MCF 10A (cell line): ENCODE measurements at regions not wholly inside any gene's neighbourhood (a gene's known extent, or its start where the extent isn't known, plus 50 kb on each side); places are given as distances from the start of the nearest gene placed in this dataset.

Experiments used
- BruUV-seq: library from RNA; stranded (reverse); fragments of 400-500 nt; replicated peaks from 2 replicates; lab custom pipeline; 2021; lab: Mats Ljungman, UMichigan
- CTCF ChIA-PET: fragments of 300-600 bp; sonication (Branson Sonifier 250); formaldehyde crosslinking; extraction: SDS; loops from one replicate; lab custom pipeline; 2021; ENCODE audit warnings: antibody characterized with exemption, inconsistent platforms; lab: Yijun Ruan, JAX
- POLR2A ChIA-PET: fragments of 300-600, 350-650 bp; sonication (Branson Sonifier 250); formaldehyde crosslinking; extraction: SDS; loops from one replicate; lab custom pipeline; 2020; ENCODE audit warnings: antibody characterized with exemption, inconsistent platforms; lab: Yijun Ruan, JAX
- DNase-seq: peaks from one replicate; pipeline ENCODE4 v3.0.0-alpha.2; 2018; ENCODE audit not compliant: unreplicated experiment
- H3K27ac Mint-ChIP-seq: one replicate; pipeline ENCODE4 v1.8.0; 2022; ENCODE audit warnings: mild to moderate bottlenecking, low read depth, mixed read lengths; ENCODE audit not compliant: unreplicated experiment
- H3K27me3 Mint-ChIP-seq: one replicate; pipeline ENCODE4 v1.8.0; 2022; ENCODE audit warnings: mixed read lengths; ENCODE audit not compliant: insufficient read depth, unreplicated experiment
- H3K36me3 Mint-ChIP-seq: one replicate; pipeline ENCODE4 v1.8.0; 2022; ENCODE audit warnings: mild to moderate bottlenecking, moderate library complexity, mixed read lengths; ENCODE audit not compliant: insufficient read depth, unreplicated experiment
- H3K4me1 Mint-ChIP-seq: one replicate; pipeline ENCODE4 v1.8.0; 2022; ENCODE audit warnings: mixed read lengths; ENCODE audit not compliant: insufficient read depth, unreplicated experiment
- H3K4me3 Mint-ChIP-seq: one replicate; pipeline ENCODE4 v1.8.0; 2022; ENCODE audit warnings: mild to moderate bottlenecking, moderate library complexity, mixed read lengths; ENCODE audit not compliant: unreplicated experiment
- H3K9me3 Mint-ChIP-seq: one replicate; pipeline ENCODE4 v1.8.0; 2022; ENCODE audit warnings: mixed read lengths; ENCODE audit not compliant: unreplicated experiment
- CTCF ChIP-seq: fragments of 200-600 bp; IDR thresholded peaks from one replicate; pipeline ENCODE4 v1.8.0; 2022; ENCODE audit warnings: antibody characterized with exemption, mild to moderate bottlenecking; ENCODE audit not compliant: unreplicated experiment
- intact Hi-C: fragments of 100-400 bp; cut with micrococcal nuclease; formaldehyde crosslinking; loops from 2 replicates; pipeline ENCODE4 v1.14.1; 2022

GRCh38 chr13:52926971-52927370 is 78.5 kb upstream of the PCDH8 start:
- intact Hi-C loops, result loop anchor here (2.0 kb wide), 2 partner anchors 34 to 54 kb away; no protein-coding TSS in a partner anchor
- H3K4me1 Mint-ChIP-seq, result peaks cover 41% of the 10 kb centered on the region
- no TSS peak for BruUV-seq
- no peak overlapping the region for H3K4me3 Mint-ChIP-seq
- no peaks in the 10 kb centered on the region for H3K36me3 Mint-ChIP-seq
- TF ChIP-seq CTCF, result no peak
- no peaks in the 10 kb centered on the region for H3K27me3 Mint-ChIP-seq
- H3K27ac Mint-ChIP-seq, result peak overlapping the region; percentile 62
- POLR2A ChIA-PET, result interaction anchor here (0.7 kb wide), 2 partner anchors 41 to 263 kb away, joined by 3 read pairs; no protein-coding TSS in a partner anchor
- CTCF ChIA-PET, result interaction anchor here (1.3 to 4.3 kb wide), 2 partner anchors 13 to 41 kb away, joined by 5 to 36 read pairs; no protein-coding TSS in a partner anchor
- H3K9me3 Mint-ChIP-seq, result no peaks in the 10 kb centered on the region
- peak; percentile 75 for DNase-seq

- H3K27ac Mint-ChIP-seq, result peak overlapping the region; percentile 62
- no peaks in the 10 kb centered on the region for H3K36me3 Mint-ChIP-seq
- no peaks in the 10 kb centered on the region for H3K9me3 Mint-ChIP-seq
- intact Hi-C loops, result loop anchor here (2.0 kb wide), 2 partner anchors 33 to 55 kb away; no protein-coding TSS in a partner anchor
- CTCF ChIA-PET, result interaction anchor here (0.5 to 4.3 kb wide), 7 partner anchors 10 to 131 kb away, joined by 3 to 36 read pairs (median 3); no protein-coding TSS in a partner anchor
- no peaks in the 10 kb centered on the region for H3K27me3 Mint-ChIP-seq
- peaks cover 41% of the 10 kb centered on the region for H3K4me1 Mint-ChIP-seq
- H3K4me3 Mint-ChIP-seq, result no peak overlapping the region
- BruUV-seq, result no TSS peak
- DNase-seq, result peak; percentile 87
- TF ChIP-seq CTCF, result no peak
- POLR2A ChIA-PET, result interaction anchor here (0.7 to 1.3 kb wide), 5 partner anchors 9 to 42 kb away, joined by 3 to 6 read pairs (median 3); no protein-coding TSS in a partner anchor
These were observed 77.4 kb upstream of the PCDH8 start for GRCh38 chr13:52925775-52926285.

GRCh38 chr13:52925251-52925650 is 76.8 kb upstream of the PCDH8 start:
- BruUV-seq, result no TSS peak
- H3K4me1 Mint-ChIP-seq, result peaks cover 41% of the 10 kb centered on the region
- H3K9me3 Mint-ChIP-seq, result no peaks in the 10 kb centered on the region
- no peak for TF ChIP-seq CTCF
- intact Hi-C loops, result no loop called here
- no peak overlapping the region for H3K4me3 Mint-ChIP-seq
- peak overlapping the region; percentile 62 for H3K27ac Mint-ChIP-seq
- peak; percentile 5 for DNase-seq
- H3K36me3 Mint-ChIP-seq, result no peaks in the 10 kb centered on the region
- POLR2A ChIA-PET, result interaction anchor here (0.6 to 1.3 kb wide), 4 partner anchors 9 to 125 kb away, joined by 3 to 6 read pairs (median 4); no protein-coding TSS in a partner anchor
- CTCF ChIA-PET, result interaction anchor here (0.7 to 4.3 kb wide), 6 partner anchors 9 to 43 kb away, joined by 3 to 36 read pairs (median 4); no protein-coding TSS in a partner anchor
- H3K27me3 Mint-ChIP-seq, result no peaks in the 10 kb centered on the region
